Fibroblast of mammary gland (primary cell): ENCODE measurements at regions not wholly inside any gene's neighbourhood (a gene's known extent, or its start where the extent isn't known, plus 50 kb on each side); places are given as distances from the start of the nearest gene placed in this dataset.

ENCODE experiments used
- DNase-seq: peaks from one replicate; pipeline ENCODE4 v3.0.0-alpha.2; 2010; ENCODE audit warnings: low read depth
- H3K4me3 ChIP-seq: 2 replicates; pipeline ENCODE4 v1.5.1; 2011; ENCODE audit warnings: low read depth, mild to moderate bottlenecking, low read length, moderate library complexity; ENCODE audit not compliant: control insufficient read depth
- TF ChIP-seq, protein P1 (sequence below): conservative IDR thresholded peaks from 2 replicates; pipeline ENCODE4 v1.5.1; 2011; ENCODE audit warnings: low read depth, low read length, inconsistent platforms; ENCODE audit not compliant: control insufficient read depth, insufficient read depth

- no peak overlapping the region for H3K4me3 ChIP-seq
- DNase-seq = no peak
- TF ChIP-seq, protein P1, sequence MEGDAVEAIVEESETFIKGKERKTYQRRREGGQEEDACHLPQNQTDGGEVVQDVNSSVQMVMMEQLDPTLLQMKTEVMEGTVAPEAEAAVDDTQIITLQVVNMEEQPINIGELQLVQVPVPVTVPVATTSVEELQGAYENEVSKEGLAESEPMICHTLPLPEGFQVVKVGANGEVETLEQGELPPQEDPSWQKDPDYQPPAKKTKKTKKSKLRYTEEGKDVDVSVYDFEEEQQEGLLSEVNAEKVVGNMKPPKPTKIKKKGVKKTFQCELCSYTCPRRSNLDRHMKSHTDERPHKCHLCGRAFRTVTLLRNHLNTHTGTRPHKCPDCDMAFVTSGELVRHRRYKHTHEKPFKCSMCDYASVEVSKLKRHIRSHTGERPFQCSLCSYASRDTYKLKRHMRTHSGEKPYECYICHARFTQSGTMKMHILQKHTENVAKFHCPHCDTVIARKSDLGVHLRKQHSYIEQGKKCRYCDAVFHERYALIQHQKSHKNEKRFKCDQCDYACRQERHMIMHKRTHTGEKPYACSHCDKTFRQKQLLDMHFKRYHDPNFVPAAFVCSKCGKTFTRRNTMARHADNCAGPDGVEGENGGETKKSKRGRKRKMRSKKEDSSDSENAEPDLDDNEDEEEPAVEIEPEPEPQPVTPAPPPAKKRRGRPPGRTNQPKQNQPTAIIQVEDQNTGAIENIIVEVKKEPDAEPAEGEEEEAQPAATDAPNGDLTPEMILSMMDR = no peak
Observed at GRCh38 chr15:35867356-35867755, 321.4 kb upstream of the DPH6 start.

- TF ChIP-seq, protein P1 = no peak
Observed at GRCh38 chr15:35871282-35871681, 325.3 kb upstream of the DPH6 start.

GRCh38 chr15:35871812-35872211, 325.8 kb upstream of the DPH6 start:
- DNase-seq = no peak
- TF ChIP-seq, protein P1 = no peak
- H3K4me3 ChIP-seq = no peak overlapping the region

More at GRCh38 chr15:35871282-35871681, 325.3 kb upstream of the DPH6 start:
- H3K4me3 ChIP-seq = no peak overlapping the region
- no peak for DNase-seq

- no peak for DNase-seq
- H3K4me3 ChIP-seq = no peak overlapping the region
- TF ChIP-seq, protein P1 = no peak
Observed at GRCh38 chr15:35872577-35872976, 326.6 kb upstream of the DPH6 start.

DNA sequence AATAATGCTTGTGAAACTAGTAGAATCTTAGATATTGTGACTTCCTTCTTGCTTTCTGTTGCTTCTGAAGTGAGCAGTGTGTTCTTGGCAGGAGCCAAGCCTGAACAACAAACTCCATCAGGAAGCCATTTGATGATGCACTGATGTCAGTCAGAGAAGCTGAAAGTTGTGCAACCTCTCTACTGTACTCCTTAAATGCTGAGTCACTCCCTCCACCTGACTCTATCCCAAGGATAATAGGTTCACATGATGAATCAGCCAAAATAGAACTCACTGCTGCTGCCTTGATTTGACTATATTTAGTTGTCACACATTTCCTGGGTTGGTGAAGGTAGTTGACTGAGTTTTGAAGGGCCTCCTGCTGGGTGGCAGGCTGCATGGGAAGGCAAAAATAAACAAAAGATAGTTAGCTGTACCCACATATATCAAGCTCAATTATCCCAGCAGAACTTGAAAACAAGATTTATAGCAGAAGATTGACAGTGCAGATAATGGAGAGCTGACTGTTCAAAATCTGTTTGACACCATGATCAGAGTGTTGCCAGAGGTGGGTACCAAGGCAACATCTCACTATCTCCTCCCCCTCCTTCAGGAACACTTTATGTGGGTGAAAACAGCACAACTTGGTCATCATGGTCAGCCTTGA, 328.4 kb upstream of the DPH6 start:
- TF ChIP-seq, protein P1 = no peak
- peak; percentile 97 for DNase-seq
- H3K4me3 ChIP-seq = no peak overlapping the region

DNA sequence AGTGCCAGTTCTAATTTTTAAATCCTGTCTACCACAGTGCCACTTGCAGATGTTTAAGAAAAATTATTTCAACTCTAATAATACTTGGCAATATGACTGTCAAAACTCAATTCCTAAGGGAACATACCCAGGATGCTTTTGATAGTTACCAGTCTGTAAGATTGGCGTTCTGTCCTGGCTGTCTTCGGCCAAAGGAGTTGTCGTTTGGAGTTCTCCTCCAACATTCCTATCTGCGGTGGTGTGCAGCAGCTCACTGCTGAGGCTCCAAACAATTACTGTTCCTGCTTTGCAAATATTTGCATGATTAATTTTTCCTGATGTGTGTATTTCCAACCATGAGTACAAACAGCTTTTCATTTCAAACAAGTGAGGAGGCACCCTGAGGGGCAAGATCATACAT, 330.8 kb upstream of the DPH6 start:
- no peak overlapping the region for H3K4me3 ChIP-seq
- no peak for DNase-seq
- TF ChIP-seq, protein P1 = no peak

DNA sequence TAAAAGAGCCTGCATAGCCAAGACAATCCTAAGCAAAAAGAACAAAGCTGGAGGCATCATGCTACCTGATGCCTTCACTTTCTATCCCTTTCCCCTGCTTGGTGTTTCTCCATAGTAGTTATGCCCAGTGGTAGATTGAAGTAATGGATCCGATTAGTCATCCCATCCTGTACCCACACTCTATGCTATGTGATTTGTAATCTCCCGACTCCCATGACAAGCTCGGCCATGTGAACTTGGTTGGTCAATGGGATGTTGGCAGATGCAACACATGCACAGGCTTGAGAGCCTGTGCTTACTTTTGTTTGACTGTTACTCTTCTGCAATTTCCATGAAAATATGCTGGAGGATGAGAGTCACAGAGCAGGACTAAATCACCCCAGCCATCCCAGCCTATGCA, 334.9 kb upstream of the DPH6 start:
- H3K4me3 ChIP-seq = no peak overlapping the region
- no peak for DNase-seq
- TF ChIP-seq, protein P1 = no peak
